SK-N-SH treated with all-trans-retinoic acid at 6 μM for 48 hours (cell line): ENCODE measurements at regions not wholly inside any gene's neighbourhood (a gene's known extent, or its start where the extent isn't known, plus 50 kb on each side); places are given as distances from the start of the nearest gene placed in this dataset.

Source experiments
- ARNTL ChIP-seq: fragments of 450-650 bp; formaldehyde crosslinking; IDR thresholded peaks from 2 replicates; pipeline ENCODE4 v1.5.0; 2020; ENCODE audit warnings: low read depth, mild to moderate bottlenecking, moderate library complexity, borderline replicate concordance
- GLIS3 ChIP-seq: fragments of 250-450 bp; sonication (Bioruptor Pico); IDR thresholded peaks from 2 replicates; pipeline ENCODE4 v1.5.0; 2020; ENCODE audit warnings: mild to moderate bottlenecking, moderate library complexity
- OSR1 ChIP-seq: fragments of 250-450 bp; sonication (Bioruptor Pico); IDR thresholded peaks from 2 replicates; pipeline ENCODE4 v1.8.0; 2022; ENCODE audit warnings: moderate library complexity, mild to moderate bottlenecking, inconsistent platforms
- PPARA ChIP-seq: fragments of 250-450 bp; sonication (Bioruptor Pico); IDR thresholded peaks from 2 replicates; pipeline ENCODE4 v1.5.0; 2020; ENCODE audit warnings: mild to moderate bottlenecking, borderline replicate concordance
- RARB ChIP-seq: fragments of 250-450 bp; sonication (Bioruptor Pico); IDR thresholded peaks from 2 replicates; pipeline ENCODE4 v1.8.0; 2021; ENCODE audit warnings: mild to moderate bottlenecking, moderate library complexity
- ZFP3 ChIP-seq: fragments of 250-450 bp; sonication (Bioruptor Pico); IDR thresholded peaks from 2 replicates; pipeline ENCODE4 v1.5.0; 2020; ENCODE audit warnings: mild to moderate bottlenecking, moderate library complexity
- TF ChIP-seq, protein P1 (sequence below): fragments of 250-450 bp; sonication (Bioruptor Pico); IDR thresholded peaks from 2 replicates; pipeline ENCODE4 v1.8.0; 2021; ENCODE audit warnings: low read depth, mild to moderate bottlenecking, moderate library complexity, borderline replicate concordance

- no peak for TF ChIP-seq PPARA (CRISPR knock-in tag)
- no peak for TF ChIP-seq GLIS3 (CRISPR knock-in tag)
- TF ChIP-seq OSR1 (CRISPR knock-in tag), result no peak
- TF ChIP-seq ZFP3 (CRISPR knock-in tag), result no peak
- no peak for TF ChIP-seq RARB
- TF ChIP-seq ARNTL (CRISPR knock-in tag), result no peak
- TF ChIP-seq, protein P1, sequence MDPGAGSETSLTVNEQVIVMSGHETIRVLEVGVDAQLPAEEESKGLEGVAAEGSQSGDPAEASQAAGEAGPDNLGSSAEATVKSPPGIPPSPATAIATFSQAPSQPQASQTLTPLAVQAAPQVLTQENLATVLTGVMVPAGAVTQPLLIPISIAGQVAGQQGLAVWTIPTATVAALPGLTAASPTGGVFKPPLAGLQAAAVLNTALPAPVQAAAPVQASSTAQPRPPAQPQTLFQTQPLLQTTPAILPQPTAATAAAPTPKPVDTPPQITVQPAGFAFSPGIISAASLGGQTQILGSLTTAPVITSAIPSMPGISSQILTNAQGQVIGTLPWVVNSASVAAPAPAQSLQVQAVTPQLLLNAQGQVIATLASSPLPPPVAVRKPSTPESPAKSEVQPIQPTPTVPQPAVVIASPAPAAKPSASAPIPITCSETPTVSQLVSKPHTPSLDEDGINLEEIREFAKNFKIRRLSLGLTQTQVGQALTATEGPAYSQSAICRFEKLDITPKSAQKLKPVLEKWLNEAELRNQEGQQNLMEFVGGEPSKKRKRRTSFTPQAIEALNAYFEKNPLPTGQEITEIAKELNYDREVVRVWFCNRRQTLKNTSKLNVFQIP (CRISPR knock-in tag), result no peak
These were observed 120.8 kb downstream of the GLI2 start for GRCh38 chr2:120856421-120856862.
